ENCODE measurements at regions not wholly inside any gene's neighbourhood (a gene's known extent, or its start where the extent isn't known, plus 50 kb on each side); places are given as distances from the start of the nearest gene placed in this dataset.
"Not testable (repeated sequence)": the region's sequence is repeated elsewhere in the genome, so short reads cannot be mapped to it uniquely, and the experiment has no call there.

GRCh38 chr2:87330486-87330885 lies 308.8 kb upstream of the PLGLB1 start:
- TF ChIP-seq ZNF274 (IDR thresholded peaks at IDR 0.05; ENCODE audit: low read depth, low read length); EGR1 (IDR thresholded peaks at IDR 0.05; ENCODE audit: low read depth); REST (IDR thresholded peaks at IDR 0.05; ENCODE audit: low read depth); YY1 (IDR thresholded peaks at IDR 0.05; ENCODE audit: extremely low read depth, insufficient replicate concordance, low read depth, low read length); CTCF (IDR thresholded peaks at IDR 0.05 in 2 of 3, conservative IDR thresholded peaks at IDR 0.05 in 1 of 3; ENCODE audit: borderline replicate concordance in 1 of 3, insufficient read depth in 1 of 3, low read depth in 2 of 3, low read length in 2 of 3); FOSL1 (IDR thresholded peaks at IDR 0.05; ENCODE audit: low read depth); ZFX (IDR thresholded peaks at IDR 0.05); ZBTB33 (IDR thresholded peaks at IDR 0.05; ENCODE audit: extremely low read depth, insufficient replicate concordance, low read length); SP1 (IDR thresholded peaks at IDR 0.05; ENCODE audit: low read depth); EZH2 (IDR thresholded peaks at IDR 0.05); POLR2A (IDR thresholded peaks at IDR 0.05; ENCODE audit: borderline replicate concordance, extremely low read depth, insufficient read depth, insufficient read length): not testable (repeated sequence)
